ENCODE measurements at regions not wholly inside any gene's neighbourhood (a gene's known extent, or its start where the extent isn't known, plus 50 kb on each side); places are given as distances from the start of the nearest gene placed in this dataset.

DNA sequence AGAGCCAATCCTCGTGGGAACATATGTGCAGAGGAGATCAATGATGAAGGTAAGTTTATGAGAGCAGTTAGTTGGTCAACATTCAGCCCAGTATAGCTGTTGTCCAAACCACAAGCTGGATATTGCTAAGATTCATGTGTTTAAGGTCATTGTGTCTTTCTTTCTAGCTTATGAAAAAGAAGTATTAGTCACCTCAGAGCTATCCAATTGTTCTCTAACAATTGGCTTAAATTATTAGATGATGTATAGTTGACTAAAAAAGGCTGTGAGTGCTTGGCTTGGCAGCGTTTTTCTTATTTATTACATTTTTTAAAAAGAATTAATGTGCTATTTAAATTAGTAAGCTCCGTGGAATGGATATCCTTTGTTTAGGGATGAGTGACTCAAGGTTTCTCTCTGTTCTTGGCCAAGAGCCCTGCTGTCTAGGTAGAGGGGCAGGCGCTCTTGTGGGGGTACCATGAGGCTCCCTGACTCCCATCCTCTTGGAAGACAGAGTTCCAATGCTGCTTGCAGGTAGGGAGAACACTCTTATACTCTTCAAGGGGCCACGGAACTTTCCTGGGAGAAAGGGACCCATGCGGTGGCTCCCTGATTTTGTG is 487.4 kb downstream of the IRX1 start:
- no peak for DNase-seq

- no peak for DNase-seq
Observed at GRCh38 chr5:4083591-4084337, 488.1 kb downstream of the IRX1 start.

DNA sequence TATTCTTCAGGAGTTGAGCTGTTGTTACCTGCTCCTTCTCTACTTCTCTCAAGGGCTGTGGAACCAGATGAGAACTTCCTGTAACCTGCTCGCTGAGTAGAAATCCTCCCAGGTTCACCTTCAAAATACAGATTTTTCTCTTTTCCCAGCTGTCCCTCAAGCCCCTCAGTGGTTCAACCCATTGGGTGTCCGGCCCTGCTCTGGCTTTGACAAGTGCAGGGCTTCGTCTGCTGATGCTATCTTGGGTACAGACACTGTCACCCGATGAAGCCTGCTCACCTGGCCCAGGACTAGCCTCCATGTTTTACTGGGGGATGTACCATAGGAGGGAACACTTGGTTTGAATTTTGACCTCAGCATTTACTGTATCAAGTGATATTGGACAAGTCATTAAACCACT is 490.4 kb downstream of the IRX1 start:
- no peak for DNase-seq

- DNase-seq: no peak
Observed at GRCh38 chr5:4087110-4087509, 491.5 kb downstream of the IRX1 start.

DNA sequence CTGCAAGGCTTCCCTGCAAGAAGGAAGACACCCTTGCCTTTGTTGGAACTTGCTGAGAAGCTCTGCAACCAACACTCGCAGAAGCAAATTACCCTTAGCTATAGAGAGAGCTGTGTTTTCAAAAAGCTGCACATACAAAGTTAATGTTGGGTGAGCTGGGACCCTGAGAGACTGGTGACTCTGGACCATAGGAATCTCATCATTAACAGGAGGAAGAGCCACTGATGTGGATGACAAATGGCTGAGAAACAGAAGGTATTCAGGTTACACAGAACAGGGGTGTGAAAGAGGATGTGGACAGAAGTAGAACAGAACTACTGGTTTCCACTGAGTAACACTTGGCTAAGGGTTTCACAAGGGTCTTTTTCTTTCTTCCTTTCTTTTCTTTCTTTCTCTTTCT is 493.5 kb downstream of the IRX1 start:
- no peak for DNase-seq

- no peak for DNase-seq
Observed at GRCh38 chr5:4093236-4093635, 497.6 kb downstream of the IRX1 start.

GRCh38 chr5:4093970-4094369 is 498.3 kb downstream of the IRX1 start:
- DNase-seq: no peak

DNA sequence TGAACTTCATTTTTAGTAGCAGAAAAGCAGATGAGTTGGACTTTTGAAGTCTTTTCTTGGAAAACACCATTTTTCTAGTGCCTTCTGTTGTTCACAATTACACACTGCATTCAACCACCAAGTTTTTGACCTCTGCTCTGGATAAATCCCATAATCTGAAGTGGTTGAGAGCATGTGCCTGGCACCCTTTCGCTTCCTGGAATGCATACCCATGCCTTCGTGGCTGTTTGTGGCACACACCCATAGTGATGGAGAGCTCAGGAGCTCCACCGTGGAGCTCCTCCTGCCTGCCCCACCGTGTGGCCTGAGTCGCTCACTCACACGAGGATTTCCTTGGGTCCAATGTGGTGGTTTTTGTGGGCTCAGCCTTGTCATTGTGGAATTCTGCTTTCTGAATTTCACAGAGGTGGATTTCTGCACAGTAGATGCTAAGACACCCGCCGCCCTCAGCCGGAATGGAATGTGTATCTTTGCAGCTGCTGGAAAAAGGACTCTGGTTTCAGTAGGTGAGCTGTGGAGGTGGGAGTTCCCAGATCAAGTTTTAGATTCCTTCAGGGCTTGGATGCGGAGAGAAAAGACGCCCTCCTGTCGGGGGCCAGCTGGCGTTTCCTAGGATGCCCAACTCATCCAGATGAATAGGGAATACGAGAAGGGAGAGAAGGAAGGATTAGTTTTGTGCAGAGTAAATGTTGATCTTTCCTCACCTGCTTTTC is 500.4 kb downstream of the IRX1 start:
- DNase-seq: no peak

DNA sequence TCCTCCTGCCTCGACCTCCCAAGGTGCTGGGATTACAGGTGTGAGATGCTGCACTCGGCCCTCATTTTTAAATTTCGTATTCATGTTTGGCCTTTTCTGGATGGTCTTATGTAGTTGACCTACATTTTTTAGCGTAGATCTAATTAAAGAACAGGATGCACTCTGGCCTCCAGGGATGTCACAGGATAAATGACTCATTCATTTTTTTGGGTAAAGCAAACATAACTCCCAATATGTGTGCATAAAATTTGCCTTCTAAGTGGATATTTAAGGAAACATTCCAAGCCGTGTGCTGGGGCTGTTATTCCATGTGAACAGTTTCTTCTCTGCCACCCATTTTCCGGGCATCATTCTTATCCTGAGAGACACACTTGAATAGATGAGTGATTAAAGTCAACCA is 501.6 kb downstream of the IRX1 start:
- no peak for DNase-seq

DNA sequence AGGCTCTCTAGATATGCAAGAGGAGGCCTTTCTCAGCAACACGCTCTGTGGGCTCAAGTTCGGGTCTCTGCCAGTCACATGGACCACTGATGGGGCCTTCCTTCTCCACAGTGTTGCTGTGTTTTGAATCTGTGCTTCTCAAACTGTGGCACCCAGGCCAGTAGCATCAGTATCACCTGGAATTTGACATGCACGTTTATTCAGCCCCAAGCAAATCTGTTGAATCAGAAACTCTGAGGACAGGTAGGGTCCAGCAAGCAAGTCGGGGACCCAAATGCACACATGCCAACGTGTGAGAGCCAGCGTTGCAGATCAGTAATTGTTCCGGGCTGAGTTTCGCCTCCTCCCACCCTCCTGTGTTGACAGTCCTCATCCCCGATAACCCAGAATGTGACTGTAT is 502.6 kb downstream of the IRX1 start:
- no peak for DNase-seq

DNA sequence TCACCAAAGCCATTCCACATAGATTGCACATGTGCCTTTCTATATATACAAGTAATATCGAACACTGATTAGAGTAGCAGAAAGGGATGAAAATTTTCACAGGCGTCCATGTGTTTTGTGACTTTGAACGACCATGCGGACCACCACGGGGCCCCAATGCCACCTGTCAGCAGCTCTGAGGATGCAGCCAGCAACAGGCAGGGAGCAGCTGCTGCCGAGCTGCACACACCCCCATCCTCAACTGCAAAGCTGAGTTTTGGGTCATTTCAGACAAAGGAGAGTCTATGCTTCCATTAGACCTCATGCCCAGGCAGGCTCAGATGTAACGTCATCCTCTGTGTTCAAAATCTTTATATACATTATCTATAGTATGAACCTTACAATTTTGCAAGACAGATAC is 503.8 kb downstream of the IRX1 start:
- no peak for DNase-seq

DNA sequence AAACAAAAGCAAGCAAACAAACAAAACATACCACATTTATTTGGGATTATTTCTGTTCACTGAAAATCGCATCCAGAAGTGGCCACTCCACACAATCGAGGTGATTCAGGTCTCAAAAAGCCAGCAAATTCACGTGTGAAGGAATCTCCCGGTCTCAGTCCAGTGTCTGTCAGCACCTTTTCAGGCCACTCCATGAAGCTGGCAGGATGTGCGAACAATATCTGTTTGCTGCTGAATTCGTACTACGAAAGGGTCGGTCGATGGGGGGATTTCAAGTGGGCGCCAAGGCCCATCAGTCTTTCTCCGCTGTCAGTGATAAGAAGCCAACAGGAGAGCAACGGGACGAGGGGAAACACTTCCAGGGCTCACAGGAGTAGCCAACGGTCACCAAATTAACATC is 505.1 kb downstream of the IRX1 start:
- no peak for DNase-seq

GRCh38 chr5:4101189-4101588 is 505.6 kb downstream of the IRX1 start:
- DNase-seq: no peak

DNA sequence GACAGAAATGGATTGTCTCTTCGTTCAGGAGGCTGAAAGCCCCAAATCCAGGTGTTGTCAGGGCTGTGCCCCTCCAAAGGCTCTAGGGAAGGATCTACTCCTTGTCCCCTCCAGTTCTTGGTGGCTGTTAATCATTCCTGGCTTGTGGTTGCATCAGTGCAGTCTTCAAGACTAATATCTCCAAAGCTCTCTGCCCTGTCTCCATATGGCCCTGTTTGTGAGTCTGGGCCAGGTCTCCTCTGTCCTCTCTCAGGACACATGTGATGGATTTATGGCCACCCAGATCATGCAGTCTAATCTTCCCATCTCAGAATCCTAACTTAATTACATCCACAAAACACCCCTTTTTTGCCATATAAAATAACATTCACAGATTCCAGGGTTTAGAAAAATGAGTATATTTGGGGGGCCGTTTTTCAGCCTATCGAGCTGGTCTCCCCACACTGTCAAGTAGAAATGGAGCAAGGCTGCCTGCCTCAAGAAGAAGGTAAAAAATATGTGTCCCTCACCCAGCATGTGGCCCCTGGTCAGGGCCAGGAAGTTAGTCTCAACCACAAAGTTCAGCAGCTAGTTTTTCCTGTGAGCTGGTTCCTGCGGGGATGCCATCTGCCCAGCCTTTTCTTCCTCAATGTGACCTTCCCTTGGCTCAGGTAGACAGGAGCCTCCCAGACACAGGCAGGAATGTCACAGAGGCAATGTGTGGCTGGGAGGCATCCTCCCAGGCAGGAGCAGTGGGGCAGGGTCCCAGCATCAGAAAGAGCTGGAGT is 509.4 kb downstream of the IRX1 start:
- no peak for DNase-seq

DNA sequence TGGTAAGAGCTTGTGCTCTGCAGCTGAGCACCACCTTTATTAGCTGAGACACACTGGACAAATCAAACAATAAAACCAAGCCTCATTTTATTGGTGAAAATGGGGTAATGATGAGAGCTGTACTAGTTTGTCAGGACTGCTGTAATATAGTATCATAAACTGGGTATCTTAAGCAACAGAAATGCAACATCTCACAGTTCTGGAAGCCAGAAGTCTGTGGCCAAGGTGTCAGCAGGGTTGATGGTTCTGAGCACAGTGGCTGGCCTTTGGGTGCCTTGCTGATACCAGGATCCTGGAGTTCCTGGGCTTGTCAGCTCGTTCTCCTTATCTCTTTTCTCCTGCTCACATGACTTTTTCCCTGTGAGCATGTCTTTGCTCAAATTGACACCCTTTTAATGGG is 513.1 kb downstream of the IRX1 start:
- no peak for DNase-seq

DNA sequence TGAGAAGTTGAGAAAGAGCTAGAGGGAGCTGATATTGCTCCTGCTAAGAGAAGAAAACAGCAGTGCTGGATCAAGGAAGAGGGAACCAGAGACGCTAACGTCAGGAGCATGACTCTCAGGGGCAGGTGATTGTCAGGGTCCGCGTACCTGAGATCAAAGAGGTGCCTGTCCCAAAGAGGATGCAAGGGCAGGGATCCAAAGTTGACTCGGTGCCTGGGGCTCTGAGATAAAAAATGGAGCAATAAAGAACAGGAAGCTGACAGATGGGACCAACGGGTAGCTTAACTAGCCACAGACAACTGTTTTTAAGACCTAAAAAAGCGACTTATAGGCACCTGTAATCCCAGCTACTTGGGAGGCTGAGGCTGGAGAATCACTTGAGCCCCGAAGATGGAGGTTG is 517.8 kb downstream of the IRX1 start:
- DNase-seq: no peak

DNA sequence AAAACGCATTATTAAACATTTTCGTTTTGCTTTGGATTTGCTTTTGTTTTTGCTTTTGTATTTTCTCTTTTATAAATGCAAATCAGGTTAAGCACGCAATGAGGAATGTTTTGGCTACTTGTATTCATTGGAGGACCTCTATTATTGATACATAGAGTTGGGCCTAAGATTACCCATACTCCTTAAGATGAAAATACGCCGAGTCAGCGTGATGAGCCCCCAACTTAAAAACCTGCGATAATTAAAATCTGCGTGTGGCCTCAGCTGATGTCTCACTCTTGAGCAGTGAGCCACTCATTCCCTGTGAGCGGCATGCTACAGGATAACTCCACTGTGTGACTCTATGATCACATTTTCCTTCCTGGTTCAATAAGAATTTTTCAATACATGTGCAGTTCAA is 518.3 kb downstream of the IRX1 start:
- no peak for DNase-seq

- no peak for DNase-seq
Observed at GRCh38 chr5:4114452-4114851, 518.8 kb downstream of the IRX1 start.

DNA sequence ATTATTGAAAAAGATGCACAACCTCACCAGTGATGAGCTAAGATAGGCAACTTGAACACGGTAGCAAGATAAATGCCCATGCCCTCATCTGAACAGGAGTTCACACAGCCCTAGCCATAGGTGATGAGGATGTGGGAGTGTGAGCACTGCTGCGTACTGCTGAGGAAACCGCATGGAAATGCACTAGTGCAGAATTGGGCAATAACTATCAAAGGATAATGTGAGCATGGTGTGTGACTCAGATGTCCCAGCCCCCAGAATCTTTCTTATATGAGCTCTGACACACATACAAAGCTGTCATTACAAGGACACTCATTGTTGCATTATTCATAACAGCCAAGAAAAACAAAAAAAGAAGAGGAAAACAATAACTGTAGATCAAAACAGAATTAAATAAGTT is 521.2 kb downstream of the IRX1 start:
- DNase-seq: peak; percentile 4

GRCh38 chr5:4124221-4124970 is 528.8 kb downstream of the IRX1 start:
- no peak for DNase-seq

DNA sequence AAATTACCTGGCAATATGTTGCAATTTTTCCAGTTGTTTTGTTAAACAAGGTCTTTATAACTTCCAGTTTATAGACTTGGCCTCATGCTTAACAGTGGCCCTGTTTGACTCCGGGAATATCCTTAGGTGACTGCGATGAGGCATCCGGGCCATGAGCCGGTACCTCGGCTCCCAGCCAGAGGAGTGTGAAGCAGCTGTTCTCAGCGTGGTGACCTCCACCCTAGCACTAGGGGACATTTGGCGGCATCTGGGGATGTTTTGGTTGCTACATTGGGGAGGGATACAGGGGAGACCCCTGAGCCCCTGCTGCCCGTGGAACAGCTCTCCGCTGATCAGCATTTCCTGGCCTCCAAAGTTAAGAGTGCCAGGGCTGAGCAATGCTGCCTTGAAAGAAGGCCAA is 533.4 kb downstream of the IRX1 start:
- DNase-seq: no peak

DNA sequence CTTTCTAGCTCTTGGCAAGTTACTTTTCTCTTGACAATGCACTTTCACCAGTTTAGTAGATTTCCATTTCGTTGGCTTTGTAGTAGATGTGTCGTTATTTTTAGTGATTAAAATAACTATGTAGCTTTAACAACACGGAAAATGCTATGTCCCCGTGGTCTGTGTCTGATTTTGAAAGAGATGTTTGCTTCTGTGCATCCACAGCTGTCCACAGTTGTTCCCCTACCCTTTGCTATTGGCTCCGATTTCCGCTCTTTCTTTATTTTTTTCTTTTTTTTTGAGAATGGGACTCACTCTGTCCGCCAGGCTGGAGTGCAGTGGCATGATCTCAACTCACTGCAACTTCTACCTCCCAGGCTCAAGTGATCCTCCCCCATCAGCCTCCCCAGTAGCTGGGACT is 533.9 kb downstream of the IRX1 start:
- no peak for DNase-seq

DNA sequence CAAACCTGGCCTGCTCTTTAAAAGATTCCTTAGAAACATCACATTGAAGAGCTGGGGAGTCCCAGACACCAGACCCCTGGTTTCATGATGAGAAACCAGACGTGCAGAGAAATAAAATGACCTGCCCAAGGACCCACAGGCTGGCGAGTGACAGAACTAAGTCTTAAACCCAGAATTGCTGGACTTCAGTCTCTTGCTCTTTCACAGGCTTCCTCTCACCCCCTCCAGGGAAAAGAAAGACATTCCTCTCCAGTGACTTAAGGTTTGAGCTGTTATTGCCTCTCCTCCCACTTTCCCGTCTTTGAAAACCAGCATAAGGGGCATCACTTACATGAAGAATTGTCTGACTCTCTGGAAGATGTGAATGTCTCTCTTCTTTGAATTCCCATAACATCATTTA is 535.2 kb downstream of the IRX1 start:
- DNase-seq: no peak
